Gastrocnemius medialis (tissue), 4 donors: ENCODE measurements at regions not wholly inside any gene's neighbourhood (a gene's known extent, or its start where the extent isn't known, plus 50 kb on each side); places are given as distances from the start of the nearest gene placed in this dataset.

ENCODE experiments used
- CTCF ChIP-seq, 5 experiments: fragments of 450-650 bp in 3 of 5; fragments of 200-600 bp in 2 of 5; sonication (generic) in 2 of 5; IDR thresholded peaks in 4 of 5; conservative IDR thresholded peaks in 1 of 5; 1 replicate in 4 of 5; 2 replicates in 1 of 5; pipeline ENCODE4 v1.5.1; 2016 to 2019; ENCODE audit warnings: antibody characterized with exemption in 5 of 5, mild to moderate bottlenecking in 3 of 5, moderate library complexity in 3 of 5
- POLR2A ChIP-seq, 2 donors: fragments of 450-650 bp; IDR thresholded peaks; one replicate each; pipeline ENCODE4 v1.6.1; 2017; ENCODE audit warnings: antibody characterized with exemption in 2 of 2, mild to moderate bottlenecking in 2 of 2, moderate library complexity in 2 of 2

GRCh38 chrX:69554321-69554947, 50.3 kb downstream of the NALF2 start:
- no peak for TF ChIP-seq CTCF (IDR thresholded peaks at IDR 0.05 in 4 of 5, conservative IDR thresholded peaks at IDR 0.05 in 1 of 5)
- no peak for TF ChIP-seq POLR2A (IDR thresholded peaks at IDR 0.05)
